ENCODE measurements at regions not wholly inside any gene's neighbourhood (a gene's known extent, or its start where the extent isn't known, plus 50 kb on each side); places are given as distances from the start of the nearest gene placed in this dataset.

- no peak for TF ChIP-seq ZNF416 (CRISPR knock-in tag; IDR thresholded peaks at IDR 0.05)
- no peak for TF ChIP-seq SMAD3 (CRISPR knock-in tag; IDR thresholded peaks at IDR 0.05; ENCODE audit: borderline replicate concordance)
- TF ChIP-seq ZNF263 (CRISPR knock-in tag; IDR thresholded peaks at IDR 0.05; ENCODE audit: low read depth), result no peak
- TF ChIP-seq ZNF219 (CRISPR knock-in tag; IDR thresholded peaks at IDR 0.05; ENCODE audit: borderline replicate concordance), result no peak
- no peak for TF ChIP-seq NR3C1 (CRISPR knock-in tag; conservative IDR thresholded peaks at IDR 0.05; ENCODE audit: low read depth)
- no peak for TF ChIP-seq ESRRA (CRISPR knock-in tag; IDR thresholded peaks at IDR 0.05; ENCODE audit: borderline replicate concordance)
- TF ChIP-seq SMAD4 (CRISPR knock-in tag; IDR thresholded peaks at IDR 0.05), result no peak
- no peak for TF ChIP-seq MLX (CRISPR knock-in tag; IDR thresholded peaks at IDR 0.05)
- no peak for TF ChIP-seq RELA (CRISPR knock-in tag; IDR thresholded peaks at IDR 0.05; ENCODE audit: borderline replicate concordance)
These were observed 305.6 kb upstream of the MAN1A1 start (continued) for GRCh38 chr6:119655124-119655523.

GRCh38 chr6:119653329-119653728 lies 303.8 kb upstream of the MAN1A1 start:
- no peak overlapping the region for H3K27ac Mint-ChIP-seq

More at GRCh38 chr6:119653329-119653728, 303.8 kb upstream of the MAN1A1 start:
- ChIA-PET POLR2A (no interaction called here), CTCF (no interaction called here)
- TF ChIP-seq CREM (CRISPR knock-in tag; IDR thresholded peaks at IDR 0.05) (no peak), ZNF138 (CRISPR knock-in tag; conservative IDR thresholded peaks at IDR 0.05) (no peak), SP1 (CRISPR knock-in tag; conservative IDR thresholded peaks at IDR 0.05) (no peak), CTCF (IDR thresholded peaks at IDR 0.05) (no peak), ATF1 (CRISPR knock-in tag; IDR thresholded peaks at IDR 0.05) (no peak), USF2 (CRISPR knock-in tag; IDR thresholded peaks at IDR 0.05) (no peak), ATF3 (CRISPR knock-in tag; conservative IDR thresholded peaks at IDR 0.05) (no peak), PRDM15 (CRISPR knock-in tag; IDR thresholded peaks at IDR 0.05) (no peak), USF1 (CRISPR knock-in tag; IDR thresholded peaks at IDR 0.05) (no peak), ZNF232 (CRISPR knock-in tag; IDR thresholded peaks at IDR 0.05) (no peak), TCF7 (CRISPR knock-in tag; IDR thresholded peaks at IDR 0.05; ENCODE audit: low read depth) (no peak), NR1H2 (CRISPR knock-in tag; IDR thresholded peaks at IDR 0.05) (no peak)
- H3K4me1 Mint-ChIP-seq, result no peaks in the 10 kb centered on the region
- H3K4me3 Mint-ChIP-seq, result no peak overlapping the region
- DNase-seq (ENCODE audit: low spot score) (no peak), ATAC-seq (no peak)
- H3K27me3 Mint-ChIP-seq (ENCODE audit: low read depth), result no peaks in the 10 kb centered on the region
- no peaks in the 10 kb centered on the region for H3K9me3 Mint-ChIP-seq
- no peaks in the 10 kb centered on the region for H3K36me3 Mint-ChIP-seq
